NCI-H1694 treated with DMSO at 0.1 percent for 48 hours (cell line): ENCODE measurements at regions not wholly inside any gene's neighbourhood (a gene's known extent, or its start where the extent isn't known, plus 50 kb on each side); places are given as distances from the start of the nearest gene placed in this dataset.

Experiments used
- DNase-seq: peaks from one replicate; lab custom pipeline; 2025; lab: John Stamatoyannopoulos, UW

DNA sequence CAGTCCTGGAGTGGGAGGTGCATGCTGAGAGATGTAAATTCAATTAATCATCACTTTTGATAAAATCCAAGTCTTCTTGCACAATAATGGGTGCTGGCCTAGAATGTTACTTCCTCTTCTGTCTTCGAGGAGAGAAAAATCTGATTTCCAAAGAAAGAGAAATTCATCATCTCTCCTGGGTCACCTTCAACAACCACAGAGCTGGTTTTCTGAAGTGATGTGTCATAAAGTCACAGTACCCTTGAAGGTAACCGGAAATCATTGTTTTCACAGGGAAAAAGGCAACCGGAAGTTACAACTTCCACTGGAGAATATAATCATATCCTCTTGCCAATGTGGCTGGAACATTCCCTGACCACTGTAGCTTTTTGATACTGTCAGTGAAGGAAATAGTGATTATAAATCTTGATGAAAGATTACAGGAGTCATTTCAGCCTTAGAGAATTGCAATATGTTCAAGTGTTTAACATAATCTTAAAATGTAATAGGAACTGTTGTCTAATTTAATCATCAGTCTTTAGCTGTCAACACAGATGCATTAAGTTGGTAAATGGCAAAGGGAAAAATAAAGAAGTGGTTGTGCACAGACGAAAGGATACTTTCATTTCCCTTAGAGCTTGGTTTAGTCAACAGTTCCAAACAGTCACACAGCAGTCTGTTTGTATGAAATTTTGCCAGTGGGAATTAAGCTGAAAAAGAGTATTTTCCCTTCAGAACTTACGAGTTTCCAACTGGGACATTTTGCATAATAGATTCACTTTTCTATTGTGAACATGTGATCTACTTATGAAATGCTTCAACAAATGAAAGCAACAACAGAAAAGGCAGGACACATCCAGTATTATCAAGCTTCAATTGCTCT lies 106.5 kb upstream of the SLC4A7 start:
- DNase-seq: no peak

DNA sequence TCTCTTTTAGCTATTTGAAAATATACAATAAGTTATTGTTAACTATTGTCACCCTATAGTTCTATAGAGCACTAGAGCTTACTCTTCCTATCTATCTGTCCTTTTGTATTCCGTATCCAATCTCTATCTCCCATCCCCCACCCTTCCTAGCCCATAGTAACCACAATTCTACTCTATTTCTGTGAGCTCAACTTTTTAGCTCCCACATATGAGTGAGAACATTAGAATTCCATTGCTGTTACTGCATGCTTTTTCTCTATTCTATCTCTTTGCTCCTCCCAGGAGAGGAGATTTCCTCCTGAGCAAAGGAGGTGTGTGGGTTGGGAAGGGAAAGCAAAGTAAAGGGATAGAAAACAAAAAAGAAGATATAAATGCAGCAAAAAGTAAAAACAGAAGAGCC lies 105.6 kb upstream of the SLC4A7 start:
- no peak for DNase-seq

DNA sequence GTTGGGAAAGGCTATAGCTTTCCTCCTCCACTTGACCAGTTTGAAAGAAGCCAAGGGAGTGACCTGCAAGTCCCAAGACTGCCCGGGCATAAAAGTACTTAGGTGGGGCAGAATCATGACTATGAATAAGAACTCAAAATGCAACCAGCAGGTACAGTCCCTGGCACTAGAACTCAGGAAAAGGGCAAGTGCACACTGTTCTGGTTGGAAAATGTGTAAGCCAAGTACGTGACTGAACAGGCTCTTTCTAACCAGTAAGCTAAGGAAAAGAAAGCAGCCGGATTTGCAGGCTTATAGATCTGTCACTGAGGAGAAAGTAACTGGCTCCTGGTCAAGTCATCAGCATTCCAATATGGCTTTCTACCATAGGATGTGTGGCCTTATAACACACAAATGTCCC lies 101.2 kb upstream of the SLC4A7 start:
- no peak for DNase-seq

DNA sequence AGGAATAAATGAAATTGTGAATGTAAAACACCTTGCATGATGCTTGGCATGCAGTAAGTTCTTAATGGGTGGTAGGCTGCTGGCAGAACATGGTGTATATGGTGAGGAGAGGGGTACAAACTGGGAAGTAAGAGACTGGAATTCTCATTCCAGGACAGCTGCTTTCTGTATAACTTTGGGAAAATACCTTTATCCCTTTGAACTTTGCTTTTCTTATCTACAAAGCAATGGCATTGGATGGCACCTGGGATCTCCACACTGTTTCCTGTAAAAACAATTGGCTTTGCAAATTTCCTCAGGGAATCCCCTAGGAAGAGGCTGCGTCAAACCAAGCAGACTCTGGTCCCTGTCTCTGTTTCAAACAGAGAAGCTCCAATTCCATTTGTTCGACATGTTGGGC lies 100.7 kb upstream of the SLC4A7 start:
- DNase-seq: no peak

DNA sequence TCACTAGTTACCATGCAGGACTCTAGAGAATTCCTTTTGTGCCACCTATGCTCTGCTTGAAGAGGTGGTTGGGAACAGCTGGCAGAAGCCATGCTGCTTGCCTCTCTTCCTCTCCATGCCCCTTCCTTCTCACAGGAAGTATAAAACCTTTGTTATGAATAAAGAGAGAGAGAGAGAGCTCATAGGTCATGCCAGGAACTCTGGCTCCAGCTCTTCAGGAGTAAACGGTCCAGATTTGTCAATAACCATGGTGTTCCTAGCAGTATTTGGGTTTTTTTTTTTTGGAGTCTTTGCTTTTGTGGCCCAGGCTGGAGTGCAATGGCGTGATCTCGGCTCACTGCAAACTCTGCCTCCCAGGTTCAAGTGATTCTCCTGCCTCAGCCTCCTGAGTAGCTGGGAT lies 97.7 kb upstream of the SLC4A7 start:
- no peak for DNase-seq

DNA sequence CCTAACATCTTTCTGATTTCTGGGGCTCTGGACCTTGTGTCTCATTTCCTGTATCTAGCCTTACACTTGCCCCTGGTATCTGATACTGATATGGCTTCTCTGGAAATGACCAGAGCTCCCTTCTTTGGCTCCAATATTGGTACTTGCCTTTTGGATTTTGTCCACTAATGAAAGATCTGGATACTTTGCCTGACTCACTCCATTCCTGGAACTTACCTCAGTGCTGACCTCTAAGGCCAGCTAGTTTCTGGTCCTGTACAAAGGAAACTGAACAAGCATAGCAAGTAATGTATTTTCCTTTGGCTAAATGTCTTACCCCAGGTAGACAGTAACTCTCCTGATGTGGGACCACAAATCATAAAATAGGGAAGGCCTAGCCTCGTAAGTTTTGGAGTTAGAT lies 93.8 kb upstream of the SLC4A7 start:
- no peak for DNase-seq

DNA sequence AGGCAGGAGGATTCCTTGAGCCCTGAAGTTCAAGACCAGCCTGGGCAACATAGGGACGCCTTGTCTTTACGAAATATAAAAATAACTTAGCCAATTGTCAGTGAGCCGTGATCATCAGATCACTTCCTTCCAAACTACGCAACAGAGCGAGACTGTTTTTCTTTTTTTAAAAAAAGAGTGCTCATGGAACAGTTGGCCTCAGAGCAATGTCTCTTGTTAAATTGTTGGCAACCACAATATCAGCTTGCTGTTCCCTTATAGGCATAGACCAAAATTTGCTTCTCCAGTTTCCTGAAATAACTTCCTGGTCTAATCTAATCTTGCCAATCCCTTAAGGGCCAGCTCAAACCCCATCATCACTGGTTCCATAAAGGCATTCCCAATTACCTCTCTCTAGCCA lies 93.3 kb upstream of the SLC4A7 start:
- DNase-seq: no peak

DNA sequence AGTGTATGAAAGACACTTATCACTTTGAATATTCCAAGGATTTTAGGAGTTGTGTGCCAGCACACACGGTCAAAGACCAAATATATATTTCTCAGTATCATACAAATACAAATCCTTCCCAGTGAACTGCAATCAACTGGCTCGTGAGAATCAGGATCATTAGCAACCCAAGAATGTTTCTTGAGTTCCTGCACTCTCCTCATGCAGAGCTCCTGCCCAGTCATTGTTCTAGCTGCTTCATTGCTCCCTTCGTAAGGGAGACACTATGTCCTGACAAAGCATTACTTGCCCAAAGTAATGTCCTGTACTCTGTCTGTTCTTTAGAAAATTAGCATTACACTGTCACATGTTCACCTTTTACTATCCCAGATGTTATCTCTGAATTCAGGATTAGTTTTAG lies 92.0 kb upstream of the SLC4A7 start:
- DNase-seq: no peak

DNA sequence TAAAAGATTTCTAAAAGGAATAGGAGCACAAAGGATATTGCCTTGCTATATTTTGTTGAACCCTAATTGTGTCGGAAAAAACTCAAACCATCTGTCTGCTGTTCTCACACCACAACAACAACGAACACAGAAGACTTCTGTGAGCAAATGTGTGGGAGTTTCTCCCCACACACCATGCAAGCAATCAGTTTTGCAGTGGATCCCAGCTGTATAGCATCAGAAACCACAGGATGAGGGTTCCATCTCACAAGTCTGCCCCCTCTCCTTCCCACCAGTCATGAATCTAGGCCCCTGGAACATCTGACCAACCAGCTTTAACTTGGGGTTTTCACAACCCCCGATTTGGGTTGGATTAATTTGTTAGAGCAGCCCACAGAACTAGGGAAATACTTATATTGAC lies 91.3 kb upstream of the SLC4A7 start:
- no peak for DNase-seq

DNA sequence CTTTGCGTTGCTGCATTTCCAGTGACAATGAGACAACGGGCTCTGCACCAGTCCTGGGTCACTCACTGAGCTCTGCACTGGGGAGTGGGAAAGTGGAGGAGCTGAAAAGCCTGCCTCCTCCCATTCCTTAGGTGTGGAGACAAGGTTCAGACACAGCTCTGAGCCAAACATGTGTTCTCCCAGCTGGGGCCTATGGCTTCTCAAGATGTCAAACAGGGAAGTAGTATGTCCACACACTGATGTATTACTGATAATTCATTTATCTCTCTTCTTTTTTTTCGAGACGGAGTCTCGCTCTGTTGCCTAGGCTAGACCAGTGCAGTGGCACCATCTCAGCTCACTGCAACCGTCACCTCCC lies 90.2 kb upstream of the SLC4A7 start:
- no peak for DNase-seq

DNA sequence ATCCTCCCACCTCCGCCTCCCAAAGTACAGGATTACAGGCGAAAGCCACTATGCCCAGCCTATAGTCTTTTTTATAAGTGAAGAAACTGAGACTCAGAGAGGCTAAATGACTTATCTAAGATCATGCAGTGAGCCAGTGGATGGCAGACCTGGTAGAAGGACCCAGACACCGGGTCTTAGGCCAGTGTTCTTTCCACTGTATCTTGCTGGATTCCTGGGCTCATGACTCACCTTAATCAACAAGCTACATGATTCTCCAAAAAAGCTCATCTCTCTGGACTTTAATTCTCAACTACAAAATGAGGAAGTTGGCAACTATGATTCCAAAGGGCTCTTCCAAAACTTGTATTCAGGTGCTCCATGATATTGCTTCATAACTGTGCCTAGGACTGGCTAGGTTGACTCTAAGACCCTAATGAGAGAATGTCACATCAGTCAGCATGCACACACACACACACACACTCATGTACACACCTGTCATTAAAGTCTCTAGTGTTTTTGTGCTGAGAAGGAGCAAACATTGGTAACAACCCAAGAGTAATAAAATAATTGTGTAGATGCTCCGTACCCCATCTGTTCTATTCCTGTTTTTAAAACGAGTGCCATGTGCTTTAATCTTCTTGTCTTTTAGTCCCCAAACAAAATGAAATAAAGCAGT lies 89.7 kb upstream of the SLC4A7 start:
- no peak for DNase-seq

DNA sequence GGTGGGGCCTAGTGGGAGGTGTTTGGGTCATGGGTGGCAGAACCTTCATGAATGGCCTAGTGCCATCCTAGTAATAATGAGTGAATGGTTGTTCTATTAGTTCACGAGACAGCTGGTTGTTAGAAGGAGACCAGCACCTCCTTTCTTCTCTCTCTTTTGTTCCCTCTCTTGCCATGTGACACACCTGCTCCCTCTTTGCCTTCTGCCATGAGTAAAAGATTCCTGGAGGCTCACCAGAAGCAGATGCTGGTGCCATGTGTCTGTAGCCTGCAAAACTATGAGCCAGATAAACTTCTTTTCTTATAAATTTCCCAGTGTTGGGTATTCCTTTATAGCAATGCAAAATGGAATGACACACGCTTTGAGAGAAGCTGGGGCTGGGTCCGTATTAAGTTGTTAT lies 89.0 kb upstream of the SLC4A7 start:
- DNase-seq: no peak

DNA sequence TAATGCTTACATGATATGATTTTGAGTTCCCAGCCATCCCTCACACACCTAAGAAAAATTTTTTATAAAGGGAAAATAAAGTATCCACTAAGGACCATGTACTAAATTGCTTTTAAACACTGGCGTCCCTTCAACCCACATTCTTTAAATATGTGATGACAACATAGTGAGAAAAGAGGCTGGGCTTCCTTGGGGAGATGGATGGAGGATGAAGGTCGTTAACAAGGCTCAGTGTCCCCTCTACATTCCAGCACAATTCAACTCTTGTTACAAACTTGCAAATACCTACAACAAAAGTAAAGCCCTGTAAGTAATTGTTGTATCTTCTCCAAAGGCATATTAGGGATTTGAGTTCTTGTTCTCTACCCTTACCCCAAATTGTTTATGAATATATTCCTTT lies 87.2 kb upstream of the SLC4A7 start:
- no peak for DNase-seq

DNA sequence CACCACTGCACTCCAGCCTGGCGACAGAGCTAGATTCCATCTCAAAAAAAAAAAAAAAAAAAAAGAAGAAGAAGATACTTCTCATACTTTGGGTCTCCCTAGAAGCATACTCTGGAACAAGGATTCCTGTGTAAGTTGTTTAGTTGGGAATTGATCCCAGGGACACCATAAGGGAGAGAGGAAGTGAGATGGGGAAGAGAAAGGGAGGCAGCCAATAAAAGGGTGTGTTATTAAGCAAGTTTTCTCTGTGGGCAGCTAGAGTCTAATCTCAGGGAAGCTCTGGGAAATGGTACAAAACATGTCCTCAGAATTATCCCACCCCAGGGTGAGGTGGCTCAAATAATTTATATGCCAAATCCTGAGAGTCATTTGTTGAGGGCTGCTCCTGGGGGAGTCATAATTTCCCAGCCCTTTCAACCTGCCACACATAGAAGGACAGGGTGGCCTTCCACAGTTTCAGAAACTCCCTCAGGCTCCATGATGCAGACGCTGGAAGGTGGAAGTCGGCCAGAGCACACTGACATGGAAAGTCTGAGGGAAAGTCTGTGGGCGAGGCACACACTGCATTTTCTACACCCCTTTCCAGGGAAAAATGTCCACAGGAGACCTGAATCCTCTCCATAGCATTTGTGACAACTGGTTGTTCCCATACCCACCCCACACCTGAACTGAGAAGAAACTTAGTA lies 86.4 kb upstream of the SLC4A7 start:
- no peak for DNase-seq

DNA sequence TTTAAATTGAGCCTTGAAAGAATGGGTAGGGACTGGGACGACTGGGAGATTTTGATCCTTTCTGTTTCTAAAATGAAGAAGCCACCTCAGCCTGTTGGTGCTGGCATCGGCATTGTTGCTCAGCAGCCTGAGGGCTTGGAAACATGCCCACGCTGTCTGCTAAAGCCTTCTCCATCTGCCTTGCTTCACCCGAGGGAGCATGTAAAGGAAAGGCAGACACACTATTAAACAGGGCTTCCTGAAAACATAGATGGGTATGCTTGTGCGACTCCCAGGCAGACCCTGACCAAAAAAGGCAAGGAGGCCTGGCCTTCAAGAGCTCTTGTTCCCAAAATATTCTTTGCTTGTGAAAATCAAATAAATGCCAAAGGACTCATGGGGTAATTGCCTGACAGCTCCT lies 84.2 kb upstream of the SLC4A7 start:
- peak; percentile 59 for DNase-seq

DNA sequence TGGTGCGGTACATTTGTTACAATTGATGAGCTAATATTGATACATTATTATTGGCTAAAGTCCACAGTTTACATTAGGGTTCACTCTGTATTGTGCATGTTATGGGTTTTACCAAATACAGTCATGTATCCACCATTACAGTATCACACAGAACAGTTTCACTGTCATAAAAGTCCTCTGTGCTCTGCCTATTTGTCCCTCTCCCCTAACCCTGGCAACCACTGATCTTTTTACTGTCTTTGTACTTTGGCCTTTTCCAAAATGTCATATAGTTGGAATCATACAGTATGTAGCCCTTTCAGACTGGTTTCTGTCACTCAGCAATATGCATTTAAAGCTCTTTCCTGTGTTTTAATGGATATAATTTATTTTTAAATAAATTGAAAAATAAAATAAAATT lies 83.1 kb upstream of the SLC4A7 start:
- DNase-seq: no peak

DNA sequence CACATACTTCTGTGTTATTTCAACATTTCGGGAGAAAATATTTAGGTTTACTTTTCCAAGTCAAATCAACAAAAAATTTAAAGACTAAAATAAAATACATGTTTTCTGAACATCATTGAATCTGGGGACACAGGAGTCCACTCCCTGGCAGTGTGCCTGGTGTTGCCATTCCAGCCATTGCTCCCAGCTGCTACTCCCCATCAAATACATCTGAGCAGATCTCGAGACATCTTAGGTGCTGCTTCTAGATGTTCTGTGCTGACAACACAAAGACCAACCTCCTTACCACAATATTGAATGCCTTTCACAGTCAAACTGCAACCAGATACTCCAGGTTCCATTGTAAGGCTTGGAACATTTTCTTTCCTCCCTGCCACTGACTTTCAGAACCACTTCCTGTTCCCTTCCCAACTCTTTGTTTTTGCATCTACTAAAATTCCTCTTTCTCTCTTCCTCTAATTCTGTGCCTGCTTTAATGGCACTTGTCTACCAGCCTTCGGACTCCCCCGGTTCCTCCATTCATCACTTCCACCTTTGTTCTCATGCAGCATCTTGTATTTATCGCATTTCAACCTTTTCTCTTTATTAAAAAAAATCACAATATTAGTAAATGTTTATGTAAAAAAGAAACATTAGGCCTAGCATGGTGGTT lies 81.1 kb upstream of the SLC4A7 start:
- no peak for DNase-seq

DNA sequence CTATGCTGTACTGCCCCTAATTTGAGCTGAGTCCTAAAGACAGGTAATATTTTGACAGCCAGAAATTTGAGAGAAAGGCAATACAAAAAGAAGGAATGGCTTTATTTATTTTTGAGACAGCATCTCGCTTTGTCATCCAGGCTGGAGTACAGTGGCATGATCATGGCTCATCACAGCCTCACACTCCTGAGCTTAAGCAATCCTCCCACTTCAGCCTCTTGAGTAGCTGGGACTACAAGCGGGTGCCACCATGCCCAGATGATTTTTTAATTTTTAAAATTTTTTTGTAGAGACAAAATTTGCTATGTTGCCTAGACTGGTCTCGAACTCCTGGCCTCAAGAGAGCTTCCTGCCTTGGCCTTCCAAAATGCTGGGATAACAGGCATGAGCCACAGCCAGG lies 77.4 kb upstream of the SLC4A7 start:
- no peak for DNase-seq

DNA sequence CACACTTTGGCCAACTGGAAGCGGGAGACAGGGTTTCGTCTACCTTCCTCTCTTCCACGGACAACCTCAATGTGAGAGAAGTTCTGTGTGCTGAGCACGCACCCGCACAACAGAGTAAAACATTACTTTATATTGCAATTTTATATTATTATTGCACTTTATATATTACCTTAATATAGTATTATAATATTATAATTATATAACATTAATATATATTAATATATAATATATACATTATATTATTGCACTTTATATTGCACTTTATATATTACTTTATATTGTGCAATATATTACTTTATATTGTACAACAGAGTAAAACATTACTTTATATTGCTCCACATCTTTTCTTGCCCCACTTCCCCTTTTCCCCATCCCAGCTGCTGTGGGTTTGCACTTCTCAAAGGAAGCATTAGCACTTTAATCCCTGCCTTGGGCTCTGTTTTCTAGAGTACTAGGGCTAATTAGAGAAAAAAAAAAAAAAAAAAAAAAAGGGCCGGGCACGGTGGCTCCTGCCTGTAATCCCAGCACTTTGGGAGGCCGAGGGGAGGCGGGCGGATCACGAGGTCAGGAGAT lies 76.4 kb upstream of the SLC4A7 start:
- no peak for DNase-seq

DNA sequence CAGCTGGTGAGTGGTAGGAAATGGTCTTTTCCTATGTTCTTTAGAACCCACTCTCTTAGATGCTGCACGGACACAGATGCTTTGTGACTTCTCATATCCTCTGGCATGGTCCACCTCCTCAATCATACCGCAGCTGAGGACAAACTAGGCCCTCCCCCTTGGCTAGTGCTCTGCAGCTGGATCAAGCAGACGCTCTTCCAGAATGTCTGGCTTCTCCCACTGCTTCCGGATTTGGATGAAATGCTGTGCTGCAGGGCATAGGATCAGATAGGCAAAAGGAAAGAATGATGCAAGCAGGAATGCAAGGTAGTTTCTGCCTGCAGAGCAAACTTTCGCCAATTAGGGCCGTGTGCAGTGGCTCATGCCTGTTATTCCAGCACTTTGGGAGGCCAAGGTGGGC lies 75.7 kb upstream of the SLC4A7 start:
- DNase-seq: no peak

DNA sequence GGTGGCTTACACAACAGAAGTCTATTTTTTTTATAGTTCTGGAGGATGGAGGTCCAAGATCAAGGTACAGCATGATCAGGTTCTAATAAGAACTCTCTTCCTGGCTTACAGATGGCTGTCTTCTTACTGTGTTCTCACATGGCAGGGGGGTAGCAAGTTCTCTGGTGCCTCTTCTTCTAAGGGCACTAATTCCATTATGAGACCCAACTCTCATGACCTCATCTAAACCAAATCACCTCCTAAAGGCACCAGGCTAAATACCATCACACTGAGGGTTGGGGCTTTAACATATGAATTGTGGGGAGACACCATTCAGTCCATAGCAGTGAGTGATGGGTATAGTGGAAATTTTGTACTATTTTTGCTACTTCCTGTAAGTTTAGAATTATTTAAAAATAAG lies 75.2 kb upstream of the SLC4A7 start:
- no peak for DNase-seq

DNA sequence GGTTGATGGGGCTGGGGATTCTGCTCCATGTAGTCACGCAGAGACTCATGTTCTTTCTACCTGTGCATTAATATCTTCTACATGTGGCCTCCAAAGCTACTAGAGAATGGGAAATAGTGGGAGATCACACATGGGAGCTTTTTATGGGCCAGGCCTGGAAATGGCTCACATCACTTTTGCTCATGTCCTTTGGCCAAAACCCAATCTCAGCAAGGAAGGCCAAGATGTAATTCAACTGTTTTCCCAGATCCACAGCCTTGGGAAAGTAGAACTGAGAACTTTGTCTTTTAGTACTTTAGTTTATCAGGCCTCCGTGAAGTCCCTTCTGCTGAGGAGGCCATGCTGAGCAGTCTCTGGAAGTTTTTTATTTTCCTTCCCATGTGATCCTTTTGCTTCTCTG lies 73.2 kb upstream of the SLC4A7 start:
- DNase-seq: no peak

DNA sequence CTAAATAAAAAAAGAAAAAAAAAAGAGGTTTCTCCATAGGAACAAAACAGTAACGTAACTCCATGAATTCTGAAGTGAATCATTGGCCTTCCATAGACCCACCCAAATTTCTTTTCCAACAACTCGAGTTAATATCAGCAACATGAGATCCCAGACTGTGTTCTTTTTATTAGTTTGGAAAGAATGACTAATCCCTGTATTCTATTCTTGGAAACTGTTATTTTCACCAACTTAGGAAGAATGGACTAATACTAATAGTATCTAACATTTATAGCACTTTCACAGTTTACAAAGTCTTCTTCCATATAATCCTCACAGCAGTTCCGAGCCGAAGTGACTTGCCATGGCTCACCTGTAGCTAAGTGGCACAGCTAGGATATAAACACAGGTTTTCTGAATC lies 72.7 kb upstream of the SLC4A7 start:
- no peak for DNase-seq
